ENCODE measurements at regions not wholly inside any gene's neighbourhood (a gene's known extent, or its start where the extent isn't known, plus 50 kb on each side); places are given as distances from the start of the nearest gene placed in this dataset.

- Histone ChIP-seq H3K4me3 (ENCODE audit: low read length) (no peak overlapping the region), H3K36me3 (ENCODE audit: control insufficient read depth, insufficient read depth, low read length) (no peaks in the 10 kb centered on the region), H3K4me1 (ENCODE audit: control insufficient read depth, insufficient read depth, low read length) (peaks cover 31% of the 10 kb centered on the region), H3K9me3 (replicated peaks; ENCODE audit: control insufficient read depth, low read depth, low read length) (no peaks in the 10 kb centered on the region), H3K27ac (ENCODE audit: low read length) (peak overlapping the region; percentile 81), H3K27me3 (ENCODE audit: control insufficient read depth, insufficient read depth, low read length) (no peaks in the 10 kb centered on the region)
- peak; percentile 96 for DNase-seq
- WGBS (ENCODE audit: insufficient coverage), result 17% methylated on average over 5 of the region's 7 CpGs
Measured at GRCh38 chr7:71019706-71020105, 112.2 kb upstream of the GALNT17 start.

- 17% methylated on average over 2 of the region's 4 CpGs for WGBS (ENCODE audit: insufficient coverage)
- peak; percentile 94 for DNase-seq
- H3K9me3 ChIP-seq (replicated peaks; ENCODE audit: control insufficient read depth, low read depth, low read length), result no peaks in the 10 kb centered on the region
Measured at GRCh38 chr7:71021131-71021530, 110.8 kb upstream of the GALNT17 start.

GRCh38 chr7:71026680-71027079 is 105.3 kb upstream of the GALNT17 start:
- no peak overlapping the region for H3K27ac ChIP-seq (ENCODE audit: low read length)
- H3K9me3 ChIP-seq (replicated peaks; ENCODE audit: control insufficient read depth, low read depth, low read length), result no peaks in the 10 kb centered on the region
- H3K27me3 ChIP-seq (ENCODE audit: control insufficient read depth, insufficient read depth, low read length), result no peaks in the 10 kb centered on the region
- 97% methylated on average over 3 of the region's 5 CpGs for WGBS (ENCODE audit: insufficient coverage)
- H3K36me3 ChIP-seq (ENCODE audit: control insufficient read depth, insufficient read depth, low read length), result no peaks in the 10 kb centered on the region
- H3K4me1 ChIP-seq (ENCODE audit: control insufficient read depth, insufficient read depth, low read length), result no peaks in the 10 kb centered on the region
- no peak for DNase-seq
- no peak overlapping the region for H3K4me3 ChIP-seq (ENCODE audit: low read length)

More at GRCh38 chr7:71021131-71021530, 110.8 kb upstream of the GALNT17 start:
- Histone ChIP-seq H3K4me1 (ENCODE audit: control insufficient read depth, insufficient read depth, low read length) (peaks cover 23% of the 10 kb centered on the region), H3K4me3 (ENCODE audit: low read length) (no peak overlapping the region), H3K27me3 (ENCODE audit: control insufficient read depth, insufficient read depth, low read length) (no peaks in the 10 kb centered on the region), H3K27ac (ENCODE audit: low read length) (peak overlapping the region; percentile 81), H3K36me3 (ENCODE audit: control insufficient read depth, insufficient read depth, low read length) (no peaks in the 10 kb centered on the region)

- WGBS (ENCODE audit: insufficient coverage), result 100% methylated on average over 1 of the region's 2 CpGs
- no peaks in the 10 kb centered on the region for H3K36me3 ChIP-seq (ENCODE audit: control insufficient read depth, insufficient read depth, low read length)
- DNase-seq, result no peak
- no peaks in the 10 kb centered on the region for H3K27me3 ChIP-seq (ENCODE audit: control insufficient read depth, insufficient read depth, low read length)
- no peaks in the 10 kb centered on the region for H3K4me1 ChIP-seq (ENCODE audit: control insufficient read depth, insufficient read depth, low read length)
- H3K27ac ChIP-seq (ENCODE audit: low read length), result no peak overlapping the region
- no peak overlapping the region for H3K4me3 ChIP-seq (ENCODE audit: low read length)
- H3K9me3 ChIP-seq (replicated peaks; ENCODE audit: control insufficient read depth, low read depth, low read length), result no peaks in the 10 kb centered on the region
Measured at GRCh38 chr7:71034243-71034642, 97.7 kb upstream of the GALNT17 start.

- no peaks in the 10 kb centered on the region for H3K9me3 ChIP-seq (replicated peaks; ENCODE audit: control insufficient read depth, low read depth, low read length)
- H3K36me3 ChIP-seq (ENCODE audit: control insufficient read depth, insufficient read depth, low read length), result no peaks in the 10 kb centered on the region
- H3K27ac ChIP-seq (ENCODE audit: low read length), result no peak overlapping the region
- no peaks in the 10 kb centered on the region for H3K27me3 ChIP-seq (ENCODE audit: control insufficient read depth, insufficient read depth, low read length)
- no peaks in the 10 kb centered on the region for H3K4me1 ChIP-seq (ENCODE audit: control insufficient read depth, insufficient read depth, low read length)
- no peak overlapping the region for H3K4me3 ChIP-seq (ENCODE audit: low read length)
- 46% methylated on average over 2 of the region's 5 CpGs for WGBS (ENCODE audit: insufficient coverage)
- no peak for DNase-seq
Measured at GRCh38 chr7:71042591-71042990, 89.4 kb upstream of the GALNT17 start.

GRCh38 chr7:71050492-71050891 is 81.5 kb upstream of the GALNT17 start:
- no peaks in the 10 kb centered on the region for H3K27me3 ChIP-seq (ENCODE audit: control insufficient read depth, insufficient read depth, low read length)

GRCh38 chr7:71055504-71055903 is 76.4 kb upstream of the GALNT17 start:
- Histone ChIP-seq H3K4me3 (ENCODE audit: low read length) (no peak overlapping the region), H3K27ac (ENCODE audit: low read length) (no peak overlapping the region), H3K4me1 (ENCODE audit: control insufficient read depth, insufficient read depth, low read length) (no peaks in the 10 kb centered on the region), H3K27me3 (ENCODE audit: control insufficient read depth, insufficient read depth, low read length) (no peaks in the 10 kb centered on the region), H3K9me3 (replicated peaks; ENCODE audit: control insufficient read depth, low read depth, low read length) (peaks cover 11% of the 10 kb centered on the region), H3K36me3 (ENCODE audit: control insufficient read depth, insufficient read depth, low read length) (no peaks in the 10 kb centered on the region)
- no CpG with 5 or more reads among the region's 2 CpGs for WGBS (ENCODE audit: insufficient coverage)
- no peak for DNase-seq

More at GRCh38 chr7:71050492-71050891, 81.5 kb upstream of the GALNT17 start:
- WGBS (ENCODE audit: insufficient coverage), result no CpG with 5 or more reads among the region's 1 CpG
- Histone ChIP-seq H3K4me3 (ENCODE audit: low read length) (no peak overlapping the region), H3K36me3 (ENCODE audit: control insufficient read depth, insufficient read depth, low read length) (no peaks in the 10 kb centered on the region), H3K27ac (ENCODE audit: low read length) (no peak overlapping the region), H3K4me1 (ENCODE audit: control insufficient read depth, insufficient read depth, low read length) (no peaks in the 10 kb centered on the region), H3K9me3 (replicated peaks; ENCODE audit: control insufficient read depth, low read depth, low read length) (peaks cover 18% of the 10 kb centered on the region)
- DNase-seq, result no peak

GRCh38 chr7:71077743-71078476 is 54.0 kb upstream of the GALNT17 start:
- Histone ChIP-seq H3K36me3 (ENCODE audit: control insufficient read depth, insufficient read depth, low read length) (no peaks in the 10 kb centered on the region), H3K27ac (ENCODE audit: low read length) (no peak overlapping the region), H3K9me3 (replicated peaks; ENCODE audit: control insufficient read depth, low read depth, low read length) (peaks cover 14% of the 10 kb centered on the region), H3K27me3 (ENCODE audit: control insufficient read depth, insufficient read depth, low read length) (no peaks in the 10 kb centered on the region), H3K4me3 (ENCODE audit: low read length) (no peak overlapping the region), H3K4me1 (ENCODE audit: control insufficient read depth, insufficient read depth, low read length) (no peaks in the 10 kb centered on the region)
- no peak for DNase-seq
- 94% methylated on average over 33 of the region's 37 CpGs for WGBS (ENCODE audit: insufficient coverage)

Data from muscle of leg (tissue), 3 donors.